BLaER1 treated with 17β-estradiol and CSF1 and Interleukin-3, amounts not matched to agents 10 nM and 100 nM (cell line): ENCODE measurements at regions not wholly inside any gene's neighbourhood (a gene's known extent, or its start where the extent isn't known, plus 50 kb on each side); places are given as distances from the start of the nearest gene placed in this dataset.

ENCODE experiments used
- H3K27ac ChIP-seq, 11 experiments: shearing (Covaris generic); formaldehyde crosslinking; 2 replicates each; pipeline ENCODE4 v1.8.1; 2022
- H3K27me3 ChIP-seq, 11 experiments: shearing (Covaris generic); formaldehyde crosslinking; 2 replicates each; pipeline ENCODE4 v1.8.1; 2022
- H3K36me3 ChIP-seq, 11 experiments: shearing (Covaris generic); formaldehyde crosslinking; 2 replicates each; pipeline ENCODE4 v1.8.1; 2022
- H3K4me1 ChIP-seq, 10 experiments: shearing (Covaris generic); formaldehyde crosslinking; 2 replicates each; pipeline ENCODE4 v1.8.1; 2022
- H3K4me2 ChIP-seq, 11 experiments: shearing (Covaris generic); formaldehyde crosslinking; 2 replicates each; pipeline ENCODE4 v1.8.1; 2022
- H3K4me3 ChIP-seq, 10 experiments: shearing (Covaris generic); formaldehyde crosslinking; 2 replicates each; pipeline ENCODE4 v1.8.1; 2022
- H3K9ac ChIP-seq, 11 experiments: shearing (Covaris generic); formaldehyde crosslinking; 2 replicates each; pipeline ENCODE4 v1.8.1; 2022
- H3K9me3 ChIP-seq, 11 experiments: shearing (Covaris generic); formaldehyde crosslinking; replicated peaks in 1 of 11; 2 replicates each; pipeline ENCODE4 v1.8.1; 2022
- H4K20me1 ChIP-seq, 11 experiments: shearing (Covaris generic); formaldehyde crosslinking; 2 replicates each; pipeline ENCODE4 v1.8.1; 2022
- Cebpa-rat ChIP-seq, 11 experiments: shearing (Covaris generic); IDR thresholded peaks; 2 replicates each; pipeline ENCODE4 v1.8.1; 2022

GRCh38 chr4:116598980-116599789 is 486.2 kb downstream of the TRAM1L1 start:
- Histone ChIP-seq H3K9ac (no peak overlapping the region), H3K4me2 (no peak overlapping the region), H3K4me1 (no peaks in the 10 kb centered on the region), H3K27me3 (no peaks in the 10 kb centered on the region), H3K9me3 (peaks cover 5 to 21% (median 14%) of the 10 kb centered on the region in 11 experiments; a peak in 17 of 22 replicates), H4K20me1 (no peaks in the 10 kb centered on the region), H3K4me3 (no peak overlapping the region), H3K36me3 (no peaks in the 10 kb centered on the region), H3K27ac (no peak overlapping the region)
- no peak for TF ChIP-seq Cebpa-rat (IDR thresholded peaks at IDR 0.05)

GRCh38 chr4:116598155-116598979 is 487.0 kb downstream of the TRAM1L1 start:
- Histone ChIP-seq H3K9me3 (peaks cover 5 to 21% (median 14%) of the 10 kb centered on the region in 11 experiments; a peak in 17 of 22 replicates), H3K4me3 (no peak overlapping the region), H3K36me3 (no peaks in the 10 kb centered on the region), H3K27ac (no peak overlapping the region), H3K4me2 (no peak overlapping the region), H4K20me1 (no peaks in the 10 kb centered on the region), H3K27me3 (no peaks in the 10 kb centered on the region), H3K9ac (no peak overlapping the region), H3K4me1 (no peaks in the 10 kb centered on the region)
- TF ChIP-seq Cebpa-rat (IDR thresholded peaks at IDR 0.05), result no peak

- Histone ChIP-seq H3K9ac (no peak overlapping the region), H3K27me3 (no peaks in the 10 kb centered on the region)
Measured at GRCh38 chr4:116590648-116591047, 494.7 kb downstream of the TRAM1L1 start.

GRCh38 chr4:116588783-116589182 is 496.6 kb downstream of the TRAM1L1 start:
- TF ChIP-seq Cebpa-rat (IDR thresholded peaks at IDR 0.05), result no peak
- H3K27me3 ChIP-seq, result no peaks in the 10 kb centered on the region
- no peak overlapping the region for H3K4me2 ChIP-seq
- H3K4me3 ChIP-seq, result no peak overlapping the region
- no peak overlapping the region for H3K9ac ChIP-seq
- no peaks in the 10 kb centered on the region for H3K4me1 ChIP-seq
- no peaks in the 10 kb centered on the region for H4K20me1 ChIP-seq
- no peak overlapping the region for H3K27ac ChIP-seq
- H3K36me3 ChIP-seq, result no peaks in the 10 kb centered on the region
- no peaks in the 10 kb centered on the region for H3K9me3 ChIP-seq

More at GRCh38 chr4:116590648-116591047, 494.7 kb downstream of the TRAM1L1 start:
- H3K27ac ChIP-seq, result no peak overlapping the region
- H3K4me3 ChIP-seq, result no peak overlapping the region
- H3K9me3 ChIP-seq, result no peaks in the 10 kb centered on the region
- H4K20me1 ChIP-seq, result no peaks in the 10 kb centered on the region
- no peaks in the 10 kb centered on the region for H3K4me1 ChIP-seq
- no peaks in the 10 kb centered on the region for H3K36me3 ChIP-seq
- no peak overlapping the region for H3K4me2 ChIP-seq
- TF ChIP-seq Cebpa-rat (IDR thresholded peaks at IDR 0.05), result no peak

GRCh38 chr4:116585246-116585645 is 500.1 kb downstream of the TRAM1L1 start:
- Histone ChIP-seq H4K20me1 (no peaks in the 10 kb centered on the region), H3K4me2 (no peak overlapping the region), H3K27me3 (no peaks in the 10 kb centered on the region)

GRCh38 chr4:116577321-116577720 is 508.1 kb downstream of the TRAM1L1 start:
- Histone ChIP-seq H3K9ac (no peak overlapping the region), H4K20me1 (no peaks in the 10 kb centered on the region), H3K27ac (no peak overlapping the region), H3K9me3 (peaks cover 0 to 13% (median 4%) of the 10 kb centered on the region in 11 experiments; a peak in 2 of 22 replicates), H3K36me3 (no peaks in the 10 kb centered on the region), H3K4me2 (no peak overlapping the region), H3K4me1 (no peaks in the 10 kb centered on the region), H3K4me3 (no peak overlapping the region), H3K27me3 (no peaks in the 10 kb centered on the region)
- no peak for TF ChIP-seq Cebpa-rat (IDR thresholded peaks at IDR 0.05)

More at GRCh38 chr4:116585246-116585645, 500.1 kb downstream of the TRAM1L1 start:
- no peak overlapping the region for H3K9ac ChIP-seq
- H3K4me1 ChIP-seq, result no peaks in the 10 kb centered on the region
- no peak for TF ChIP-seq Cebpa-rat (IDR thresholded peaks at IDR 0.05)
- no peaks in the 10 kb centered on the region for H3K36me3 ChIP-seq
- H3K9me3 ChIP-seq, result no peaks in the 10 kb centered on the region
- no peak overlapping the region for H3K4me3 ChIP-seq
- no peak overlapping the region for H3K27ac ChIP-seq

GRCh38 chr4:116573540-116573939 is 511.8 kb downstream of the TRAM1L1 start:
- Histone ChIP-seq H3K27me3 (no peaks in the 10 kb centered on the region), H3K9ac (no peak overlapping the region), H3K4me1 (no peaks in the 10 kb centered on the region), H3K27ac (no peak overlapping the region), H3K4me2 (no peak overlapping the region), H4K20me1 (no peaks in the 10 kb centered on the region), H3K4me3 (no peak overlapping the region), H3K9me3 (peaks cover 0 to 14% (median 5%) of the 10 kb centered on the region in 11 experiments; a peak in 2 of 22 replicates), H3K36me3 (no peaks in the 10 kb centered on the region)
- no peak for TF ChIP-seq Cebpa-rat (IDR thresholded peaks at IDR 0.05)

GRCh38 chr4:116561768-116562167 is 523.6 kb downstream of the TRAM1L1 start:
- H3K4me2 ChIP-seq, result no peak overlapping the region
- no peaks in the 10 kb centered on the region for H4K20me1 ChIP-seq
- no peaks in the 10 kb centered on the region for H3K27me3 ChIP-seq
- no peak for TF ChIP-seq Cebpa-rat (IDR thresholded peaks at IDR 0.05)
- no peaks in the 10 kb centered on the region for H3K36me3 ChIP-seq
- no peak overlapping the region for H3K9ac ChIP-seq
- H3K4me1 ChIP-seq, result no peaks in the 10 kb centered on the region
- H3K4me3 ChIP-seq, result no peak overlapping the region
- H3K27ac ChIP-seq, result no peak overlapping the region
- H3K9me3 ChIP-seq, result peaks cover 0 to 5% (median 0%) of the 10 kb centered on the region in 11 experiments; a peak in 1 of 22 replicates

- H3K9me3 ChIP-seq, result peaks cover 0 to 2% (median 0%) of the 10 kb centered on the region in 11 experiments; a peak in 2 of 22 replicates
- no peak overlapping the region for H3K4me2 ChIP-seq
- no peak overlapping the region for H3K4me3 ChIP-seq
- H3K4me1 ChIP-seq, result no peaks in the 10 kb centered on the region
- no peaks in the 10 kb centered on the region for H4K20me1 ChIP-seq
- no peak overlapping the region for H3K27ac ChIP-seq
- H3K36me3 ChIP-seq, result no peaks in the 10 kb centered on the region
- H3K27me3 ChIP-seq, result no peaks in the 10 kb centered on the region
- H3K9ac ChIP-seq, result no peak overlapping the region
- no peak for TF ChIP-seq Cebpa-rat (IDR thresholded peaks at IDR 0.05)
Measured at GRCh38 chr4:116551806-116552205, 533.6 kb downstream of the TRAM1L1 start.
